ENCODE measurements at regions not wholly inside any gene's neighbourhood (a gene's known extent, or its start where the extent isn't known, plus 50 kb on each side); places are given as distances from the start of the nearest gene placed in this dataset.
A peak's percentile ranks its signal among the peaks of the same experiment; 100 is the strongest.

GRCh38 chr2:212929971-212930370 lies 221.4 kb downstream of the IKZF2 start:
- no peaks in the 10 kb centered on the region for H3K27me3 ChIP-seq
- no peaks in the 10 kb centered on the region for H3K9me3 ChIP-seq
- H3K27ac ChIP-seq = no peak overlapping the region
- ATAC-seq = no peak
- intact Hi-C loops (cut with DNase I) = no loop called here
- H3K4me3 ChIP-seq = no peak overlapping the region
- no peaks in the 10 kb centered on the region for H3K4me1 ChIP-seq
- no peak for FAIRE-seq
- 78 to 86% methylated on average over 3 of the region's 3 CpGs for WGBS, 2 donors
- no peaks in the 10 kb centered on the region for H3K36me3 ChIP-seq
- TF ChIP-seq CTCF (IDR thresholded peaks at IDR 0.05) = no peak
- no peak for DNase-seq

GRCh38 chr2:212929116-212929515 lies 222.3 kb downstream of the IKZF2 start:
- FAIRE-seq (no peak), DNase-seq (no peak), ATAC-seq (no peak)
- Histone ChIP-seq H3K4me3 (no peak overlapping the region), H3K27me3 (no peaks in the 10 kb centered on the region), H3K9me3 (no peaks in the 10 kb centered on the region), H3K4me1 (no peaks in the 10 kb centered on the region), H3K36me3 (no peaks in the 10 kb centered on the region), H3K27ac (no peak overlapping the region)
- TF ChIP-seq CTCF (IDR thresholded peaks at IDR 0.05) = no peak
- intact Hi-C loops (cut with DNase I) = no loop called here
- WGBS, 2 donors = 66 to 74% methylated on average over 2 of the region's 2 CpGs

- FAIRE-seq = no peak
- H3K27me3 ChIP-seq = no peaks in the 10 kb centered on the region
- 75 to 84% methylated on average over 4 of the region's 4 CpGs for WGBS, 2 donors
Observed at GRCh38 chr2:212928681-212929080, 222.7 kb downstream of the IKZF2 start.

GRCh38 chr2:212926940-212927339 lies 224.5 kb downstream of the IKZF2 start:
- no peaks in the 10 kb centered on the region for H3K27me3 ChIP-seq
- DNase-seq (peak in 2 of 6 donors; percentile 26 to 50), FAIRE-seq (no peak), ATAC-seq (no peak)
- intact Hi-C loops (cut with DNase I) = no loop called here
- WGBS, 2 donors = 78 to 90% methylated on average over 4 of the region's 4 CpGs
- H3K4me1 ChIP-seq = no peaks in the 10 kb centered on the region
- TF ChIP-seq CTCF (IDR thresholded peaks at IDR 0.05) = no peak
- H3K9me3 ChIP-seq = no peaks in the 10 kb centered on the region
- no peak overlapping the region for H3K27ac ChIP-seq
- no peaks in the 10 kb centered on the region for H3K36me3 ChIP-seq
- no peak overlapping the region for H3K4me3 ChIP-seq

More at GRCh38 chr2:212928681-212929080, 222.7 kb downstream of the IKZF2 start:
- H3K9me3 ChIP-seq = no peaks in the 10 kb centered on the region
- DNase-seq (no peak), ATAC-seq (peak in 2 of 4 donors; percentile 20 to 26)
- H3K4me1 ChIP-seq = no peaks in the 10 kb centered on the region
- no peak overlapping the region for H3K4me3 ChIP-seq
- H3K27ac ChIP-seq = no peak overlapping the region
- no peaks in the 10 kb centered on the region for H3K36me3 ChIP-seq
- intact Hi-C loops (cut with DNase I) = no loop called here
- TF ChIP-seq CTCF (IDR thresholded peaks at IDR 0.05) = no peak

- H3K9me3 ChIP-seq = no peaks in the 10 kb centered on the region
- H3K4me3 ChIP-seq = no peak overlapping the region
- no peak for TF ChIP-seq CTCF (IDR thresholded peaks at IDR 0.05)
- no peaks in the 10 kb centered on the region for H3K27me3 ChIP-seq
- FAIRE-seq (no peak), DNase-seq (no peak), ATAC-seq (no peak)
- no peaks in the 10 kb centered on the region for H3K4me1 ChIP-seq
- no peaks in the 10 kb centered on the region for H3K36me3 ChIP-seq
- H3K27ac ChIP-seq = no peak overlapping the region
- intact Hi-C loops (cut with DNase I) = no loop called here
- 93 to 94% methylated on average over 1 of the region's 1 CpG for WGBS, 2 donors
Observed at GRCh38 chr2:212923393-212923792, 228.0 kb downstream of the IKZF2 start.
